ENCODE measurements at regions not wholly inside any gene's neighbourhood (a gene's known extent, or its start where the extent isn't known, plus 50 kb on each side); places are given as distances from the start of the nearest gene placed in this dataset.

- TF ChIP-seq CTCF (IDR thresholded peaks at IDR 0.05; ENCODE audit: poor library complexity) (no peak), EZH2phosphoT487 (IDR thresholded peaks at IDR 0.05; ENCODE audit: low read depth, severe bottlenecking, unreplicated experiment) (no peak)
Observed at GRCh38 chr16:66219491-66219890, 147.0 kb upstream of the CDH5 start.
